ENCODE measurements at regions not wholly inside any gene's neighbourhood (a gene's known extent, or its start where the extent isn't known, plus 50 kb on each side); places are given as distances from the start of the nearest gene placed in this dataset.

DNA sequence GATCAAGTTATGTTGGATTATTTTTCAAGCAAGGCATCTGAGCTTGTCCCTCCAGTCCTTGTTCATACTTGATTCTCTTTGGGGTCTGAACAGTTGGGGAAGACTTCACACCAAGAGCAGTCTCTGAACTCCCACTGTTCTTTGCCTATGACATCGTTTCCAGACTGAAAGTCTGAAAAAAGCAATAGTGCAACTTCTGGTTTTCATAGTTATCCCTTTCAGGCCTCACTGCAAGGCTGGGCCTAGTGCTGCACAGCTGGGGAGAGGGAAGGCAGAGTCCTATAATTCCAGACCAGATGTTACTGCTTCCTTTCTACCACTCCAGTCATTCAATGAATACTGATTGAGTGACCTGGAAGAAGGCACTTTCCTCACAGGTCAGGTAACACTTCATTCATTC lies 187.1 kb upstream of the CCND2 start:
- Histone ChIP-seq H4K8ac (ENCODE audit: low read length) (no peak overlapping the region), H3K9ac (ENCODE audit: low read length) (no peak overlapping the region), H2BK12ac (ENCODE audit: low read length in 2 of 2) (no peak overlapping the region), H3K4me2 (ENCODE audit: low read length, poor library complexity, severe bottlenecking) (no peak overlapping the region), H3K23ac (ENCODE audit: low read length in 2 of 2) (no peak overlapping the region), H3K18ac (ENCODE audit: low read depth in 1 of 2, low read length in 2 of 2) (no peak overlapping the region), H3K79me1 (replicated peaks; ENCODE audit: low read length, poor library complexity, severe bottlenecking) (no peaks in the 10 kb centered on the region), H3K14ac (ENCODE audit: low read length in 2 of 2) (no peak overlapping the region), H4K91ac (ENCODE audit: low read length) (no peak overlapping the region), H3K4me3 (ENCODE audit: insufficient read depth in 1 of 2, low read depth in 1 of 2, low read length in 2 of 2) (no peak overlapping the region), H3K27ac (ENCODE audit: low read length, poor library complexity, severe bottlenecking) (no peak overlapping the region), H3K36me3 (ENCODE audit: control insufficient read depth in 1 of 2, insufficient read depth in 2 of 2, low read depth in 1 of 2, low read length in 2 of 2) (no peaks in the 10 kb centered on the region), H2BK120ac (ENCODE audit: low read depth, low read length) (no peak overlapping the region), H3K9me3 (ENCODE audit: control insufficient read depth, low read length) (no peaks in the 10 kb centered on the region), H2BK15ac (ENCODE audit: low read depth, poor library complexity, severe bottlenecking) (no peak overlapping the region), H2AK5ac (ENCODE audit: low read length, severe bottlenecking) (no peak overlapping the region), H3K4me1 (ENCODE audit: control insufficient read depth, insufficient read depth, low read depth, low read length) (no peaks in the 10 kb centered on the region), H3K4ac (ENCODE audit: low read depth in 1 of 2, low read length in 2 of 2) (no peak overlapping the region), H2AFZ (ENCODE audit: low read depth, low read length) (no peak overlapping the region), H3K27me3 (ENCODE audit: control insufficient read depth in 1 of 2, insufficient read depth in 1 of 2, low read length in 2 of 2) (peaks cover 17 to 25% of the 10 kb centered on the region in 2 experiments), H2BK5ac (ENCODE audit: low read depth, low read length, poor library complexity, severe bottlenecking) (no peak overlapping the region)
- DNase-seq, result no peak
- 69% methylated on average over 1 of the region's 1 CpG for WGBS

DNA sequence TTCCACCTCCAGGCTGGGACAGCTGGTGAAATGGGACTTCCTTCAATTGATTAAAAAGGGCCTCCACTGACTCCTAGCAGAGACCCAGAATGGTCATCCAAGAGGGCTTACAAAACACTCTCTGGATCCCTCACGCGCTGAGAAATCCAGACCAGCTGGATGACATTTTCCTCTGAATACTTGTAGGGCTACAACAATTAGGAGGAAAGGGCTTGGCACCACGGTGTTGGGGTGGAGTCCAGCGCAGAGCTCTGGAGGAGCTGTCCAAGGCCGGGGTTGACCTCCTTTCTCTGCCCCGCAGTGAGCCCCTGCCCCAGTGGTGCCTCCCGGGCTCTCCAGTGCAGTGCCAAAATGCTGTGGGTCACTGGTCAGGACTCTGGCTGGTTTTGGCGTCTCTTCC lies 189.0 kb upstream of the CCND2 start:
- Histone ChIP-seq H3K14ac (ENCODE audit: low read length in 2 of 2) (no peak overlapping the region), H3K23ac (ENCODE audit: low read length in 2 of 2) (no peak overlapping the region), H2AK5ac (ENCODE audit: low read length, severe bottlenecking) (no peak overlapping the region), H4K8ac (ENCODE audit: low read length) (no peak overlapping the region), H3K27ac (ENCODE audit: low read length, poor library complexity, severe bottlenecking) (no peak overlapping the region), H3K4ac (ENCODE audit: low read depth in 1 of 2, low read length in 2 of 2) (no peak overlapping the region), H3K18ac (ENCODE audit: low read depth in 1 of 2, low read length in 2 of 2) (no peak overlapping the region), H3K4me2 (ENCODE audit: low read length, poor library complexity, severe bottlenecking) (no peak overlapping the region), H4K91ac (ENCODE audit: low read length) (no peak overlapping the region), H2BK120ac (ENCODE audit: low read depth, low read length) (no peak overlapping the region), H3K4me3 (ENCODE audit: insufficient read depth in 1 of 2, low read depth in 1 of 2, low read length in 2 of 2) (no peak overlapping the region), H3K9me3 (ENCODE audit: control insufficient read depth, low read length) (no peaks in the 10 kb centered on the region), H3K27me3 (ENCODE audit: control insufficient read depth in 1 of 2, insufficient read depth in 1 of 2, low read length in 2 of 2) (peaks cover 12 to 23% of the 10 kb centered on the region in 2 experiments), H3K79me1 (replicated peaks; ENCODE audit: low read length, poor library complexity, severe bottlenecking) (no peaks in the 10 kb centered on the region), H3K9ac (ENCODE audit: low read length) (no peak overlapping the region), H3K4me1 (ENCODE audit: control insufficient read depth, insufficient read depth, low read depth, low read length) (no peaks in the 10 kb centered on the region), H3K36me3 (ENCODE audit: control insufficient read depth in 1 of 2, insufficient read depth in 2 of 2, low read depth in 1 of 2, low read length in 2 of 2) (no peaks in the 10 kb centered on the region), H2AFZ (ENCODE audit: low read depth, low read length) (no peak overlapping the region), H2BK5ac (ENCODE audit: low read depth, low read length, poor library complexity, severe bottlenecking) (no peak overlapping the region), H2BK15ac (ENCODE audit: low read depth, poor library complexity, severe bottlenecking) (no peak overlapping the region), H2BK12ac (ENCODE audit: low read length in 2 of 2) (no peak overlapping the region)
- 92% methylated on average over 8 of the region's 8 CpGs for WGBS
- no peak for DNase-seq

- no peak overlapping the region for H3K14ac ChIP-seq (ENCODE audit: low read length in 2 of 2)
- no peak overlapping the region for H3K23ac ChIP-seq (ENCODE audit: low read length in 2 of 2)
- no peak overlapping the region for H2AK5ac ChIP-seq (ENCODE audit: low read length, severe bottlenecking)
- H3K27me3 ChIP-seq (ENCODE audit: control insufficient read depth in 1 of 2, insufficient read depth in 1 of 2, low read length in 2 of 2), result peaks cover 12 to 23% of the 10 kb centered on the region in 2 experiments
- H2BK120ac ChIP-seq (ENCODE audit: low read depth, low read length), result no peak overlapping the region
- no peak overlapping the region for H3K4me3 ChIP-seq (ENCODE audit: insufficient read depth in 1 of 2, low read depth in 1 of 2, low read length in 2 of 2)
- H3K36me3 ChIP-seq (ENCODE audit: control insufficient read depth in 1 of 2, insufficient read depth in 2 of 2, low read depth in 1 of 2, low read length in 2 of 2), result no peaks in the 10 kb centered on the region
- WGBS, result 69% methylated on average over 11 of the region's 13 CpGs
- H3K4me2 ChIP-seq (ENCODE audit: low read length, poor library complexity, severe bottlenecking), result no peak overlapping the region
- no peaks in the 10 kb centered on the region for H3K79me1 ChIP-seq (replicated peaks; ENCODE audit: low read length, poor library complexity, severe bottlenecking)
- H3K4me1 ChIP-seq (ENCODE audit: control insufficient read depth, insufficient read depth, low read depth, low read length), result no peaks in the 10 kb centered on the region
- H3K9ac ChIP-seq (ENCODE audit: low read length), result no peak overlapping the region
- no peak overlapping the region for H3K27ac ChIP-seq (ENCODE audit: low read length, poor library complexity, severe bottlenecking)
- H2AFZ ChIP-seq (ENCODE audit: low read depth, low read length), result no peak overlapping the region
- H2BK5ac ChIP-seq (ENCODE audit: low read depth, low read length, poor library complexity, severe bottlenecking), result no peak overlapping the region
- H2BK15ac ChIP-seq (ENCODE audit: low read depth, poor library complexity, severe bottlenecking), result no peak overlapping the region
- no peak overlapping the region for H4K91ac ChIP-seq (ENCODE audit: low read length)
- H3K4ac ChIP-seq (ENCODE audit: low read depth in 1 of 2, low read length in 2 of 2), result no peak overlapping the region
- H2BK12ac ChIP-seq (ENCODE audit: low read length in 2 of 2), result no peak overlapping the region
- H4K8ac ChIP-seq (ENCODE audit: low read length), result no peak overlapping the region
- no peaks in the 10 kb centered on the region for H3K9me3 ChIP-seq (ENCODE audit: control insufficient read depth, low read length)
- no peak overlapping the region for H3K18ac ChIP-seq (ENCODE audit: low read depth in 1 of 2, low read length in 2 of 2)
- DNase-seq, result no peak
Observed at GRCh38 chr12:4082809-4083403, 190.7 kb upstream of the CCND2 start.

- no peak overlapping the region for H4K8ac ChIP-seq (ENCODE audit: low read length)
- H2BK120ac ChIP-seq (ENCODE audit: low read depth, low read length), result no peak overlapping the region
- no peak overlapping the region for H3K4ac ChIP-seq (ENCODE audit: low read depth in 1 of 2, low read length in 2 of 2)
- H2BK15ac ChIP-seq (ENCODE audit: low read depth, poor library complexity, severe bottlenecking), result no peak overlapping the region
- H2AK5ac ChIP-seq (ENCODE audit: low read length, severe bottlenecking), result no peak overlapping the region
- no peak overlapping the region for H2BK5ac ChIP-seq (ENCODE audit: low read depth, low read length, poor library complexity, severe bottlenecking)
- no peaks in the 10 kb centered on the region for H3K79me1 ChIP-seq (replicated peaks; ENCODE audit: low read length, poor library complexity, severe bottlenecking)
- no peaks in the 10 kb centered on the region for H3K9me3 ChIP-seq (ENCODE audit: control insufficient read depth, low read length)
- no peak overlapping the region for H3K18ac ChIP-seq (ENCODE audit: low read depth in 1 of 2, low read length in 2 of 2)
- no peak overlapping the region for H3K14ac ChIP-seq (ENCODE audit: low read length in 2 of 2)
- H3K23ac ChIP-seq (ENCODE audit: low read length in 2 of 2), result no peak overlapping the region
- no peak overlapping the region for H2BK12ac ChIP-seq (ENCODE audit: low read length in 2 of 2)
- no peak overlapping the region for H3K27ac ChIP-seq (ENCODE audit: low read length, poor library complexity, severe bottlenecking)
- no peak overlapping the region for H2AFZ ChIP-seq (ENCODE audit: low read depth, low read length)
- H3K36me3 ChIP-seq (ENCODE audit: control insufficient read depth in 1 of 2, insufficient read depth in 2 of 2, low read depth in 1 of 2, low read length in 2 of 2), result no peaks in the 10 kb centered on the region
- no peak overlapping the region for H3K4me3 ChIP-seq (ENCODE audit: insufficient read depth in 1 of 2, low read depth in 1 of 2, low read length in 2 of 2)
- H3K9ac ChIP-seq (ENCODE audit: low read length), result no peak overlapping the region
- no peak for DNase-seq
- peaks cover 12 to 23% of the 10 kb centered on the region in 2 experiments for H3K27me3 ChIP-seq (ENCODE audit: control insufficient read depth in 1 of 2, insufficient read depth in 1 of 2, low read length in 2 of 2)
- no peaks in the 10 kb centered on the region for H3K4me1 ChIP-seq (ENCODE audit: control insufficient read depth, insufficient read depth, low read depth, low read length)
- H3K4me2 ChIP-seq (ENCODE audit: low read length, poor library complexity, severe bottlenecking), result no peak overlapping the region
- H4K91ac ChIP-seq (ENCODE audit: low read length), result no peak overlapping the region
- WGBS, result 100% methylated on average over 1 of the region's 1 CpG
Observed at GRCh38 chr12:4080213-4080612, 193.3 kb upstream of the CCND2 start.

Data from mesenchymal stem cell (in vitro differentiated cells and primary cell).